GM19324 (cell line): ENCODE measurements at regions not wholly inside any gene's neighbourhood (a gene's known extent, or its start where the extent isn't known, plus 50 kb on each side); places are given as distances from the start of the nearest gene placed in this dataset.
A peak's percentile ranks its signal among the peaks of the same experiment; 100 is the strongest.

ENCODE experiments used
- ATAC-seq: cut with Tn5 transposase; IDR thresholded peaks from one replicate; pipeline ENCODE4 v1.9.1; 2021; ENCODE audit warnings: mild to moderate bottlenecking, moderate library complexity; ENCODE audit not compliant: unreplicated experiment, low FRiP score

DNA sequence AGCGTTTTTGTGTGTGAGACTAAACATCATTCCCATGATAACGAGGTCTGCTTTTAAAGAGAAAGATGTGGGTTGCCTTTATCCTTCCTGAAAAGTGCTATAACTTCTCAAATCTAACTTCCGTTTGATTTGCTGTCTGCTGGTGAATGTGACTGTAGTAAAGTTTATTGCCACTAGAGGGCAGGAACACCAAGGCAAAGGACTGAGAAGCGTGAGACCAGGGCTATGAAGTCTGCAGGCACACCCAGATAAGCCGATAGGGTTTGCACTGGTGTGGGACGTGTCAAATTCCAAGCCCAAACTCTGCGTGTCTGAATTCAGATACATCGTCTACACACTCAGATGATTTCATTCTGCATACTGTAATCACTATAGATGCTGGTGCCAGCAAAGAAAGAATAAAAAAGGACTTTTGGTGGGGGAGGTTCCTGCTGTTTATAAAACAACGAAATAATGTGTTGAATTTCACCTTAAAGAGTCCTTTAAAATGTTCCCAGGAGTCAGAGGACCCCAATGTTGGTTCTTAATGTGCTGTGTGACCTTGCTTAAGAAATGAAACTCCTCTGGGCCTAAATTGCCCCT is 87.2 kb downstream of the PTTG1 start:
- peak; percentile 79 for ATAC-seq

DNA sequence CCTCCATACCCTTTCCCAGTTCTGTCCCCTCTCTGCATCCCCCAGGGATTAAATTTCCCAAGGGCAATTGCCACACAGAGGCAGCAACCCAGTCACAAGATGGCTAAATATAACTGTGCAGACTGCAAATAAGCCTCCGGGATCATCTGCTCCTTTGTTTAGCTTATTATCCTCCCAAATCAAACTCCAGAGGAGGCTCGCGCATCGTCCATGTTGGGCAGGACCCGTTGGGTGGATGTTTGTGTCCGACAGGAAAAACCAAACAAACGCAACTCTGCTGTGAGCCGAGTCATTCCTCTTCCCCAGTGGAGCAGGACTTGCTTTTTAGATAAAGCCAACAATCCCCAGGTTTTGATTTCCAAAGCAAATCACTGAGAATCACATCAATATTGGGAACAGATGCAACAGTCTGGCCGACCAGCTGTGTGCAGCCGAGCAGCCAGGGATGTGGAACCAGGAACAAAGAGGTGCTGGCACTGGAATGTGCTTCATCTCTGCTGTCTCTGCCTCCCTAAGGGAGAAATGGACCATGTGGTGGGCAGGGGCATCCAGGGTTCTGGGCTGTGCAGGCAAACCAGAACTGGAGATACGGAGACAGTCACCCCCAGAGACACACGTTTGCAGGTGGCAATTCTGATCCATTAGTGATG is 89.8 kb downstream of the PTTG1 start:
- no peak for ATAC-seq
